ENCODE measurements at regions not wholly inside any gene's neighbourhood (a gene's known extent, or its start where the extent isn't known, plus 50 kb on each side); places are given as distances from the start of the nearest gene placed in this dataset.

DNA sequence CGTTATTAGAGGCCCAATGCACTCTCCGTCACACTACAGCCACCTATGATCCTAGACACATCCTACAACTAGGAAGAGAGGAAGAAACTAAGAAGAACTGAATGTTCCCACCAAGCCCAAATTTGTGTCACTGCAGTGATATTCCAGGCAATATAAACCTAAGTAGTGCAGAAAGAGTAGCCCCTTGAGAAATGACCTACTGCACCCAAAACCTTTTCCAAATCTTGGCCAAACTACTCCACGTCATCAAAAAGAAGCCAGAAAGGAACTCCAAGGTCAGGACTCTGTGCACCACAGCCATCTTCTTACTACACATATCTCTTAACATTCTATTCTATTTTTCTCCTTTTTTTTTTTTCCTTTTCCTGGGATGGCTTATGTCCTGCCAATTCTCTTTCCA lies 60.2 kb downstream of the ADAMTS1 start:
- no peak for DNase-seq

GRCh38 chr21:26783466-26784195 lies 61.6 kb downstream of the ADAMTS1 start:
- no peak for DNase-seq

- no peak for DNase-seq
Measured at GRCh38 chr21:26782747-26783146, 62.5 kb downstream of the ADAMTS1 start.

DNA sequence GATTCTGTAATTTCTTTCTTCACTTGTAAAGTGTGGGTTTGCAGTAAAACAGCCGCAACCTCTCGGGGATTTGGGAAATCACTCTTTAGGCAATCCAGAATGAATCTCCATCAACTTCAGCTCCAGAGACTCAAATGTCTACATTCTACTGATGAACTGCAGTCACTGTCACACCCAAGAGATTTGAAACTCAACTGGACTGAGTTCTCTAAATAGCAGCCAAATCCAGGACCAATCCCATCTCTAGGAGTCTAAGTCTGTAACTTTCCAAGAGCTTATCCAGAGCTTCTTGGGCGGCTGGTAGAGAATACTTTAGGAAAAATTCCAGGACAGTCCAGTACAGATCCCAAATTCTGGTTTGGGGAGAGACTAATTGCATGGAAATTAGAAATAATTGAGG lies 62.9 kb downstream of the ADAMTS1 start:
- DNase-seq: no peak

GRCh38 chr21:26781331-26781730 lies 63.9 kb downstream of the ADAMTS1 start:
- DNase-seq: no peak

- DNase-seq: no peak
Measured at GRCh38 chr21:26777166-26777565, 68.0 kb downstream of the ADAMTS1 start.

- DNase-seq: no peak
Measured at GRCh38 chr21:26776310-26777021, 68.7 kb downstream of the ADAMTS1 start.

- no peak for DNase-seq
Measured at GRCh38 chr21:26773058-26773457, 72.2 kb downstream of the ADAMTS1 start.

- no peak for DNase-seq
Measured at GRCh38 chr21:26769613-26770188, 75.5 kb downstream of the ADAMTS1 start.

DNA sequence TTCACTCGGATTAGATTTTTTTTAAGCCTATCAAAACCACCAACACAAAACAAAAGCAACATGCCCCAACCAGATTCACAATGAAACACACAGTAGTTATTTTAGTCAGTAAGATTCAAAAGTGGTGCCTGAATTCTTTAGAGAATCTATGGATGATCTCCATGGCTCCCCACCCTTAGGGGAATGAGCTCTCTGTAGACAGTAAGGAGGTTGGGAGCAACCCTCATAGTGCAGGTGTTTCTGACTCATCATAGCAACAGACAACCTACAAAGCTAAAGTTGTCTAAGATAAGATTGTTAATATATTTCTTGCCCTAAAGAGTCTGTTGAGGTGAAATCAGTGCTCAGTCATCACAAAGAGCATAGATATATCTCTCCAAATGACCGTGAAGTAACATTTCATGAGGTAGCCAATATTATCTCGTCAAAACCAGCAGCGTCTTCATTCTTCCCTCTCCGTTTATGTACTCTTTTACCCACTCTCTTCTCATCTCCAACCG lies 78.3 kb downstream of the ADAMTS1 start:
- DNase-seq: no peak

- no peak for DNase-seq
Measured at GRCh38 chr21:26761174-26761915, 83.9 kb downstream of the ADAMTS1 start.

GRCh38 chr21:26759731-26760130 lies 85.5 kb downstream of the ADAMTS1 start:
- no peak for DNase-seq

- no peak for DNase-seq
Measured at GRCh38 chr21:26758083-26758880, 86.9 kb downstream of the ADAMTS1 start.

DNA sequence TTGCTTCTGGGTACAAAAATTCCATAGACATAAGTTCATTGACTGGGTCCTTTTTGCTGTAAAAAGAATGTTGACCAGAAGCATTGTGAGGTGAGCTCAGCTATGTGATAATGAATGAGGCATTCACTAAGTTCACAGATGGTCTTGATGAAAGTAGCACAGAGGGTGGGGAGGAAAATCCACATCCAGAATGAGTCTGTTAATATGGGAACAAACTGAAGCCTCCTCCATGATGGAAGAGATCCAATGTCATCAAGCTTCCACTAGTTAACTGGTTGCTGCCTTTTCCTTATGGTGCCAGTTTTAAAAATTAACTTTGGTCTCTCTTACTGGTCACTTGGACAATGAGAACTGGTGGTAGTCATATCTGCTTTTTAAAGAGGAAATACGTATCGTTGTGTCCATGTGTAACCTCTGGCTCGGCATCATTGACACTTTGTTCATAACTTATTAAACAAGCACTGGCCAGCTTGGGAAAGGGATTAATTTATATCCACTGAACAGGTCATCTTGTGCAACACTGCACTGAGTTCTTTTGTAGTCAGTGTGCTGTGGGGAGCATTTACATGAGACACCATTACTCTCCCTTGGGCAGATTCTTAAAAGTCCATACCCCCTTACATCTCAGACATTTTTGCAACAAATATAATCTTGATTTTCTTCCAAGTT lies 88.6 kb downstream of the ADAMTS1 start:
- no peak for DNase-seq

- no peak for DNase-seq
Measured at GRCh38 chr21:26754853-26755252, 90.4 kb downstream of the ADAMTS1 start.

GRCh38 chr21:26753822-26754221 lies 91.4 kb downstream of the ADAMTS1 start:
- no peak for DNase-seq

DNA sequence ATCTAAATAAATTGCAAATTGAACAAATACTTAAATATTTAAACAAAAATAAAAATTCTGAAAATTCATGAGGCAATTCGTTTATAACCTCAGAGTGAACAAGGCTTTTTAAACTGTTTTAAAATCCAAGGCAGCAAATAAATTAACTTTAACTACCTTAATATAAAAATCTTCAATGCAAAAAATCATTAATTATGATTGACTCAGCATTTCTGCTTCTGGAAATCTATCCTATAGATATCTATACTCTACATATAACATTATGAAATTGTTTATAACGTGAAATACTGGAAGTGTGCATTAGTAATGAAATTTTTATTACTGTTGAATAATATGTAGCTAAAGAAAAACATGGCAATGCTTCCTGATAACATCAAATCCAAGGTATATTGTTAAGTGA lies 92.4 kb downstream of the ADAMTS1 start:
- DNase-seq: no peak

- no peak for DNase-seq
Measured at GRCh38 chr21:26751305-26751704, 93.9 kb downstream of the ADAMTS1 start.

GRCh38 chr21:26748066-26748465 lies 97.1 kb downstream of the ADAMTS1 start:
- no peak for DNase-seq

DNA sequence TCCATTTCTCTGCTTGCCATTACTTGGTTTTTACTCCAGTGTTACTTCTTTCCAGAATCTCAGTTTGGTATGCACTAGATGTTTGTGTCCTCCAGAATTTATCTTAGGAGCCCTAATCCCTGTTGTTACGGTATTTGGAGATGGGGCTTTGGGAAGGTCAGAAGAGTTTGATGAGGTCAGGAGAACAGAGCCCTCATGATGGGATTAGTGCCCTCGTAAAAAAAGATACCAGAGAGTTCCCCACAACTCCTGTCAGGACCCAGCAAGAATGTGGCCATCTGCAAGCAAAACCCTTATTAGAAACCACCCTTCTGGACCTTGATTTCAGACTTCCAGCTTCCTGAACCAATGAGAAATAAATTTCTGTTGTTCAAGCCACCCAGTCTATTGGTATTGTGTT lies 98.0 kb downstream of the ADAMTS1 start:
- no peak for DNase-seq

DNA sequence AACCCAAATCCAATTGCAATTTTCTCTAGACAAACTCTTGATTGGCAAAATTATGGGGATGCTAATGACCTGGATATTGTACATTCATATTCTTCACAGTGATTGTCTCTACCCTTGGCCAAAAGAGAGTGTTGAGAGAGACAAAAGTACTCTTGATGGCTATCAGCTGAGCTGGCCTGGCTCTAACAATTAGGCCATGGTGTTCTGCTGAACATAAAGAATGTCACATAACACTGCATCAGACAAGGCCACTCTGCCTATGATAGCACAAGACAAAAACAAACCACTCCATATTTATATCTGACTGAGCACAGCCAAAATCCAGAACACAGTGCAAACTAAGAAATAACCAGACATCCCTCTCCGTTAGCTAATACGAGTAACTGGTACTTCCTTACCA lies 101.7 kb downstream of the ADAMTS1 start:
- DNase-seq: peak; percentile 6

Data from occipital lobe (tissue), 1 donor.